HCT116 (cell line): ENCODE measurements at regions not wholly inside any gene's neighbourhood (a gene's known extent, or its start where the extent isn't known, plus 50 kb on each side); places are given as distances from the start of the nearest gene placed in this dataset.

ENCODE experiments used
- ATAC-seq: fragments of 200-7000 bp; cut with Tn5 transposase; 2 replicates; pipeline ENCODE4 v1.9.1; 2020; ENCODE audit warnings: mild to moderate bottlenecking, moderate library complexity
- BruUV-seq: library from RNA; stranded (reverse); fragments of 400-500 nt; replicated peaks from 2 replicates; lab custom pipeline; 2021; lab: Mats Ljungman, UMichigan
- CTCF ChIA-PET: fragments of 300-600 bp; sonication (Branson Sonifier 250); formaldehyde crosslinking; loops from one replicate; lab custom pipeline; 2021; ENCODE audit warnings: antibody characterized with exemption; lab: Charles Lee
- POLR2A ChIA-PET: fragments of 300-600, 350-600 bp; sonication (Branson Sonifier 250); formaldehyde crosslinking; loops from one replicate; lab custom pipeline; 2021; ENCODE audit warnings: antibody characterized with exemption; lab: Charles Lee
- RAD21 ChIA-PET, 2 experiments: fragments of 300-600 bp; sonication (Branson Sonifier 250); formaldehyde crosslinking; loops; one replicate each; lab custom pipeline; 2023; ENCODE audit warnings: low total read pairs in 2 of 2; ENCODE audit not compliant: uncharacterized antibody in 2 of 2, unreplicated experiment in 2 of 2, low non-redundant PET in 1 of 2; lab: Charles Lee
- DNase-seq: peaks from one replicate; pipeline ENCODE4 v3.0.0-alpha.2; 2010; ENCODE audit warnings: low read depth, low spot score
- H2AFZ ChIP-seq: fragments of 200-600 bp; shearing (Covaris generic), sonication (generic); 2 replicates; pipeline ENCODE4 v1.6.1; 2017; ENCODE audit warnings: low read depth, mixed run types, mixed read lengths, antibody characterized with exemption, low read length; ENCODE audit not compliant: poor library complexity, severe bottlenecking
- H3K27ac ChIP-seq: 2 replicates; pipeline ENCODE4 v1.5.1; 2012; ENCODE audit warnings: low read depth, low read length
- H3K27me3 ChIP-seq: fragments of 200-600 bp; sonication (generic); 2 replicates; pipeline ENCODE4 v1.6.1; 2016; ENCODE audit warnings: mixed run types, low read length, mixed read lengths; ENCODE audit not compliant: insufficient read depth
- H3K36me3 ChIP-seq, 2 experiments: fragments of 200-500 bp in 1 of 2; fragments of 200-600 bp in 1 of 2; sonication (Bioruptor generic) in 1 of 2; sonication (generic) in 1 of 2; 2 replicates each; pipeline versions ENCODE4 v1.5.1 to v1.6.1; 2014 to 2016; ENCODE audit warnings: low read length in 2 of 2, inconsistent platforms in 1 of 2, mixed read lengths in 1 of 2, mixed run types in 1 of 2; ENCODE audit not compliant: insufficient read depth in 2 of 2, control insufficient read depth in 1 of 2
- H3K4me1 ChIP-seq, 2 experiments: fragments of 200-600 bp in 1 of 2; sonication (generic) in 1 of 2; 2 replicates each; pipeline versions ENCODE4 v1.5.1 to v1.6.1; 2012 to 2017; ENCODE audit warnings: low read length in 2 of 2, inconsistent platforms in 1 of 2, mild to moderate bottlenecking in 1 of 2, mixed read lengths in 1 of 2, mixed run types in 1 of 2, moderate library complexity in 1 of 2; ENCODE audit not compliant: insufficient read depth in 2 of 2, control insufficient read depth in 1 of 2
- H3K4me2 ChIP-seq: fragments of 200-600 bp; sonication (generic); 2 replicates; pipeline ENCODE4 v1.6.1; 2017; ENCODE audit warnings: mixed run types, low read length, mixed read lengths
- H3K4me3 ChIP-seq, 2 experiments: fragments of 200-600 bp in 1 of 2; sonication (generic) in 1 of 2; replicated peaks in 1 of 2; 2 replicates each; pipeline ENCODE4 v1.5.1; 2011 to 2016; ENCODE audit warnings: low read length in 2 of 2, control low read depth in 1 of 2, low read depth in 1 of 2, mild to moderate bottlenecking in 1 of 2, mixed read lengths in 1 of 2, mixed run types in 1 of 2
- H3K79me2 ChIP-seq: fragments of 200-600 bp; sonication (generic); 2 replicates; pipeline ENCODE4 v1.6.1; 2017; ENCODE audit warnings: mild to moderate bottlenecking, mixed run types, low read length, moderate library complexity, mixed read lengths; ENCODE audit not compliant: insufficient read depth
- H3K9ac ChIP-seq: fragments of 200-600 bp; sonication (generic); 2 replicates; pipeline ENCODE4 v1.6.1; 2016; ENCODE audit warnings: low read length, mixed read lengths
- H3K9me2 ChIP-seq: fragments of 200-600 bp; sonication (generic), shearing (Covaris generic); 2 replicates; pipeline ENCODE4 v1.6.1; 2017; ENCODE audit warnings: mixed run types, mild to moderate bottlenecking, moderate library complexity; ENCODE audit not compliant: insufficient read depth
- H3K9me3 ChIP-seq, 2 experiments: fragments of 200-500 bp in 1 of 2; fragments of 200-600 bp in 1 of 2; sonication (Bioruptor generic) in 1 of 2; sonication (generic) in 1 of 2; 2 replicates each; pipeline ENCODE4 v1.6.1; 2014 to 2017; ENCODE audit warnings: low read length in 2 of 2, mixed read lengths in 2 of 2, inconsistent platforms in 1 of 2, low read depth in 1 of 2, mild to moderate bottlenecking in 1 of 2, mixed run types in 1 of 2, moderate library complexity in 1 of 2; ENCODE audit not compliant: control insufficient read depth in 1 of 2, insufficient read depth in 1 of 2
- H4K20me1 ChIP-seq: fragments of 200-600 bp; sonication (generic), shearing (Covaris generic); 2 replicates; pipeline ENCODE4 v1.6.1; 2017; ENCODE audit warnings: mixed run types, mild to moderate bottlenecking, moderate library complexity; ENCODE audit not compliant: insufficient read depth
- CBX3 ChIP-seq: IDR thresholded peaks from 2 replicates; pipeline ENCODE4 v1.6.1; 2012; ENCODE audit warnings: low read depth
- ELF1 ChIP-seq: IDR thresholded peaks from 2 replicates; pipeline ENCODE4 v1.6.1; 2012; ENCODE audit warnings: low read depth, borderline replicate concordance
- EZH2phosphoT487 ChIP-seq: fragments of 200-600 bp; IDR thresholded peaks from 2 replicates; pipeline ENCODE4 v1.6.1; 2018; ENCODE audit warnings: antibody characterized with exemption, borderline replicate concordance
- JUND ChIP-seq: IDR thresholded peaks from 2 replicates; pipeline ENCODE4 v1.6.1; 2012
- POLR2A ChIP-seq: IDR thresholded peaks from 2 replicates; pipeline ENCODE4 v1.7.0; 2011; ENCODE audit warnings: borderline replicate concordance; ENCODE audit not compliant: insufficient read depth, insufficient read length; ENCODE audit errors: extremely low read depth
- RAD21 ChIP-seq: IDR thresholded peaks from 2 replicates; pipeline ENCODE4 v1.6.1; 2012; ENCODE audit warnings: low read depth, mild to moderate bottlenecking
- SP1 ChIP-seq: IDR thresholded peaks from 2 replicates; pipeline ENCODE4 v1.6.1; 2012; ENCODE audit warnings: low read depth
- ZBTB33 ChIP-seq: IDR thresholded peaks from 2 replicates; pipeline ENCODE4 v1.6.1; 2011; ENCODE audit warnings: mild to moderate bottlenecking, low read length, moderate library complexity; ENCODE audit not compliant: insufficient replicate concordance; ENCODE audit errors: extremely low read depth
- ZFX ChIP-seq: fragments of 450-650 bp; IDR thresholded peaks from 2 replicates; pipeline ENCODE4 v1.6.1; 2017
- ZNF274 ChIP-seq: fragments of 200-500 bp; sonication (Bioruptor generic); IDR thresholded peaks from 2 replicates; pipeline ENCODE4 v1.6.1; 2014; ENCODE audit warnings: mild to moderate bottlenecking, low read depth, low read length, inconsistent platforms
- intact Hi-C: fragments of 100-400 bp; cut with micrococcal nuclease; formaldehyde crosslinking; loops from 2 replicates; pipeline ENCODE4 v1.10.0; 2022
- TF ChIP-seq, protein P1 (sequence below), 3 experiments: fragments of 200-600 bp in 1 of 3; sonication (generic) in 1 of 3; IDR thresholded peaks in 2 of 3; conservative IDR thresholded peaks in 1 of 3; 2 replicates each; pipeline ENCODE4 v1.5.1; 2012 to 2017; ENCODE audit warnings: low read depth in 2 of 3, low read length in 2 of 3, antibody characterized with exemption in 1 of 3, borderline replicate concordance in 1 of 3, control low read depth in 1 of 3, mild to moderate bottlenecking in 1 of 3, mixed read lengths in 1 of 3, mixed run types in 1 of 3, moderate library complexity in 1 of 3; ENCODE audit not compliant: insufficient read depth in 1 of 3
- TF ChIP-seq, protein P2 (sequence below): IDR thresholded peaks from 2 replicates; pipeline ENCODE4 v1.6.1; 2012; ENCODE audit warnings: low read depth

GRCh38 chr14:94884616-94885230, 114.8 kb upstream of the GSC start:
- Histone ChIP-seq H3K36me3 (no peaks in the 10 kb centered on the region), H4K20me1 (no peaks in the 10 kb centered on the region), H2AFZ (no peak overlapping the region), H3K9me3 (no peaks in the 10 kb centered on the region), H3K9me2 (no peaks in the 10 kb centered on the region), H3K79me2 (no peaks in the 10 kb centered on the region), H3K9ac (no peak overlapping the region), H3K4me3 (no peak overlapping the region), H3K27ac (no peak overlapping the region), H3K4me2 (no peak overlapping the region), H3K4me1 (no peaks in the 10 kb centered on the region), H3K27me3 (no peaks in the 10 kb centered on the region)
- CTCF ChIA-PET = no interaction called here
- DNase-seq = no peak
- no peak for ATAC-seq
- TF ChIP-seq CBX3 (no peak), ZFX (no peak), SP1 (no peak), ZNF274 (no peak), EZH2phosphoT487 (no peak)
- TF ChIP-seq, protein P1, sequence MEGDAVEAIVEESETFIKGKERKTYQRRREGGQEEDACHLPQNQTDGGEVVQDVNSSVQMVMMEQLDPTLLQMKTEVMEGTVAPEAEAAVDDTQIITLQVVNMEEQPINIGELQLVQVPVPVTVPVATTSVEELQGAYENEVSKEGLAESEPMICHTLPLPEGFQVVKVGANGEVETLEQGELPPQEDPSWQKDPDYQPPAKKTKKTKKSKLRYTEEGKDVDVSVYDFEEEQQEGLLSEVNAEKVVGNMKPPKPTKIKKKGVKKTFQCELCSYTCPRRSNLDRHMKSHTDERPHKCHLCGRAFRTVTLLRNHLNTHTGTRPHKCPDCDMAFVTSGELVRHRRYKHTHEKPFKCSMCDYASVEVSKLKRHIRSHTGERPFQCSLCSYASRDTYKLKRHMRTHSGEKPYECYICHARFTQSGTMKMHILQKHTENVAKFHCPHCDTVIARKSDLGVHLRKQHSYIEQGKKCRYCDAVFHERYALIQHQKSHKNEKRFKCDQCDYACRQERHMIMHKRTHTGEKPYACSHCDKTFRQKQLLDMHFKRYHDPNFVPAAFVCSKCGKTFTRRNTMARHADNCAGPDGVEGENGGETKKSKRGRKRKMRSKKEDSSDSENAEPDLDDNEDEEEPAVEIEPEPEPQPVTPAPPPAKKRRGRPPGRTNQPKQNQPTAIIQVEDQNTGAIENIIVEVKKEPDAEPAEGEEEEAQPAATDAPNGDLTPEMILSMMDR (IDR thresholded peaks at IDR 0.05 in 2 of 3, conservative IDR thresholded peaks at IDR 0.05 in 1 of 3; ENCODE audit: borderline replicate concordance in 1 of 3, insufficient read depth in 1 of 3, low read depth in 2 of 3, low read length in 2 of 3) = no peak
- POLR2A ChIA-PET = no interaction called here
- intact Hi-C loops = no loop called here
- BruUV-seq = no TSS peak
- RAD21 ChIA-PET = interaction anchor here in 1 of 2 experiments (0.7 kb wide), 1 partner anchor 8 kb away, joined by 6 read pairs; no protein-coding TSS in a partner anchor

- ChIA-PET CTCF (no interaction called here), RAD21 (no interaction called here), POLR2A (no interaction called here)
- intact Hi-C loops = no loop called here
- no peak for ATAC-seq
- Histone ChIP-seq H4K20me1 (no peaks in the 10 kb centered on the region), H3K9ac (no peak overlapping the region), H2AFZ (no peak overlapping the region), H3K79me2 (no peaks in the 10 kb centered on the region), H3K27me3 (no peaks in the 10 kb centered on the region), H3K4me3 (no peak overlapping the region), H3K4me2 (no peak overlapping the region), H3K27ac (no peak overlapping the region), H3K9me3 (no peaks in the 10 kb centered on the region), H3K9me2 (no peaks in the 10 kb centered on the region), H3K36me3 (no peaks in the 10 kb centered on the region), H3K4me1 (no peaks in the 10 kb centered on the region)
- no TSS peak for BruUV-seq
- DNase-seq = no peak
- TF ChIP-seq EZH2phosphoT487 (no peak), CBX3 (no peak), ZBTB33 (no peak), RAD21 (no peak), JUND (no peak), POLR2A (no peak), SP1 (no peak), ELF1 (no peak)
- TF ChIP-seq, protein P2, sequence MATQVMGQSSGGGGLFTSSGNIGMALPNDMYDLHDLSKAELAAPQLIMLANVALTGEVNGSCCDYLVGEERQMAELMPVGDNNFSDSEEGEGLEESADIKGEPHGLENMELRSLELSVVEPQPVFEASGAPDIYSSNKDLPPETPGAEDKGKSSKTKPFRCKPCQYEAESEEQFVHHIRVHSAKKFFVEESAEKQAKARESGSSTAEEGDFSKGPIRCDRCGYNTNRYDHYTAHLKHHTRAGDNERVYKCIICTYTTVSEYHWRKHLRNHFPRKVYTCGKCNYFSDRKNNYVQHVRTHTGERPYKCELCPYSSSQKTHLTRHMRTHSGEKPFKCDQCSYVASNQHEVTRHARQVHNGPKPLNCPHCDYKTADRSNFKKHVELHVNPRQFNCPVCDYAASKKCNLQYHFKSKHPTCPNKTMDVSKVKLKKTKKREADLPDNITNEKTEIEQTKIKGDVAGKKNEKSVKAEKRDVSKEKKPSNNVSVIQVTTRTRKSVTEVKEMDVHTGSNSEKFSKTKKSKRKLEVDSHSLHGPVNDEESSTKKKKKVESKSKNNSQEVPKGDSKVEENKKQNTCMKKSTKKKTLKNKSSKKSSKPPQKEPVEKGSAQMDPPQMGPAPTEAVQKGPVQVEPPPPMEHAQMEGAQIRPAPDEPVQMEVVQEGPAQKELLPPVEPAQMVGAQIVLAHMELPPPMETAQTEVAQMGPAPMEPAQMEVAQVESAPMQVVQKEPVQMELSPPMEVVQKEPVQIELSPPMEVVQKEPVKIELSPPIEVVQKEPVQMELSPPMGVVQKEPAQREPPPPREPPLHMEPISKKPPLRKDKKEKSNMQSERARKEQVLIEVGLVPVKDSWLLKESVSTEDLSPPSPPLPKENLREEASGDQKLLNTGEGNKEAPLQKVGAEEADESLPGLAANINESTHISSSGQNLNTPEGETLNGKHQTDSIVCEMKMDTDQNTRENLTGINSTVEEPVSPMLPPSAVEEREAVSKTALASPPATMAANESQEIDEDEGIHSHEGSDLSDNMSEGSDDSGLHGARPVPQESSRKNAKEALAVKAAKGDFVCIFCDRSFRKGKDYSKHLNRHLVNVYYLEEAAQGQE = no peak
These were observed 112.5 kb upstream of the GSC start for GRCh38 chr14:94882401-94882800.
